ENCODE measurements at regions not wholly inside any gene's neighbourhood (a gene's known extent, or its start where the extent isn't known, plus 50 kb on each side); places are given as distances from the start of the nearest gene placed in this dataset.

GRCh38 chr4:123121241-123121907, 199.0 kb upstream of the NUDT6 start:
- H3K4me3 Mint-ChIP-seq, result no peak overlapping the region
- peaks cover 16% of the 10 kb centered on the region for H3K36me3 Mint-ChIP-seq
- no peaks in the 10 kb centered on the region for H3K4me1 Mint-ChIP-seq (ENCODE audit: low read depth)
- H3K27me3 Mint-ChIP-seq, result no peaks in the 10 kb centered on the region
- no peak overlapping the region for H3K27ac Mint-ChIP-seq
- H3K9me3 Mint-ChIP-seq (ENCODE audit: low read depth), result no peaks in the 10 kb centered on the region

GRCh38 chr4:123125477-123125876, 203.1 kb upstream of the NUDT6 start:
- Mint-ChIP-seq H3K4me3 (no peak overlapping the region), H3K9me3 (ENCODE audit: low read depth) (no peaks in the 10 kb centered on the region), H3K4me1 (ENCODE audit: low read depth) (no peaks in the 10 kb centered on the region)

GRCh38 chr4:123127218-123127617, 204.8 kb upstream of the NUDT6 start:
- H3K27me3 Mint-ChIP-seq, result no peaks in the 10 kb centered on the region
- H3K9me3 Mint-ChIP-seq (ENCODE audit: low read depth), result no peaks in the 10 kb centered on the region
- no peak overlapping the region for H3K4me3 Mint-ChIP-seq
- peaks cover 9% of the 10 kb centered on the region for H3K36me3 Mint-ChIP-seq
- H3K4me1 Mint-ChIP-seq (ENCODE audit: low read depth), result no peaks in the 10 kb centered on the region
- H3K27ac Mint-ChIP-seq, result no peak overlapping the region

More at GRCh38 chr4:123125477-123125876, 203.1 kb upstream of the NUDT6 start:
- Mint-ChIP-seq H3K36me3 (peaks cover 11% of the 10 kb centered on the region), H3K27ac (no peak overlapping the region), H3K27me3 (no peaks in the 10 kb centered on the region)

GRCh38 chr4:123127875-123128274, 205.5 kb upstream of the NUDT6 start:
- no peak overlapping the region for H3K4me3 Mint-ChIP-seq
- H3K27ac Mint-ChIP-seq, result no peak overlapping the region
- no peaks in the 10 kb centered on the region for H3K27me3 Mint-ChIP-seq
- H3K4me1 Mint-ChIP-seq (ENCODE audit: low read depth), result no peaks in the 10 kb centered on the region
- peaks cover 10% of the 10 kb centered on the region for H3K36me3 Mint-ChIP-seq
- H3K9me3 Mint-ChIP-seq (ENCODE audit: low read depth), result no peaks in the 10 kb centered on the region

- no peaks in the 10 kb centered on the region for H3K4me1 Mint-ChIP-seq (ENCODE audit: low read depth)
- H3K9me3 Mint-ChIP-seq (ENCODE audit: low read depth), result no peaks in the 10 kb centered on the region
- H3K27me3 Mint-ChIP-seq, result no peaks in the 10 kb centered on the region
- no peak overlapping the region for H3K27ac Mint-ChIP-seq
- H3K36me3 Mint-ChIP-seq, result peaks cover 18% of the 10 kb centered on the region
- no peak overlapping the region for H3K4me3 Mint-ChIP-seq
These were observed 211.1 kb upstream of the NUDT6 start for GRCh38 chr4:123133397-123134050.

GRCh38 chr4:123144616-123145015, 222.2 kb upstream of the NUDT6 start:
- Mint-ChIP-seq H3K9me3 (ENCODE audit: low read depth) (no peaks in the 10 kb centered on the region), H3K27me3 (no peaks in the 10 kb centered on the region), H3K4me3 (no peak overlapping the region), H3K4me1 (ENCODE audit: low read depth) (no peaks in the 10 kb centered on the region), H3K27ac (no peak overlapping the region), H3K36me3 (peaks cover 30% of the 10 kb centered on the region)

- Mint-ChIP-seq H3K9me3 (ENCODE audit: low read depth) (no peaks in the 10 kb centered on the region), H3K27me3 (no peaks in the 10 kb centered on the region), H3K27ac (no peak overlapping the region), H3K4me1 (ENCODE audit: low read depth) (no peaks in the 10 kb centered on the region), H3K4me3 (no peak overlapping the region), H3K36me3 (peaks cover 13% of the 10 kb centered on the region)
These were observed 236.2 kb upstream of the NUDT6 start for GRCh38 chr4:123158576-123158975.

GRCh38 chr4:123159479-123159878, 237.1 kb upstream of the NUDT6 start:
- Mint-ChIP-seq H3K36me3 (peaks cover 11% of the 10 kb centered on the region), H3K9me3 (ENCODE audit: low read depth) (no peaks in the 10 kb centered on the region), H3K27me3 (no peaks in the 10 kb centered on the region), H3K27ac (no peak overlapping the region), H3K4me1 (ENCODE audit: low read depth) (no peaks in the 10 kb centered on the region), H3K4me3 (no peak overlapping the region)

GRCh38 chr4:123162859-123163258, 233.7 kb upstream of the SPRY1 start:
- Mint-ChIP-seq H3K4me3 (no peak overlapping the region), H3K27ac (no peak overlapping the region), H3K27me3 (no peaks in the 10 kb centered on the region), H3K36me3 (peaks cover 6% of the 10 kb centered on the region), H3K9me3 (ENCODE audit: low read depth) (no peaks in the 10 kb centered on the region), H3K4me1 (ENCODE audit: low read depth) (no peaks in the 10 kb centered on the region)

- Mint-ChIP-seq H3K9me3 (ENCODE audit: low read depth) (no peaks in the 10 kb centered on the region), H3K27me3 (no peaks in the 10 kb centered on the region), H3K4me3 (no peak overlapping the region), H3K36me3 (peaks cover 6% of the 10 kb centered on the region), H3K27ac (no peak overlapping the region), H3K4me1 (ENCODE audit: low read depth) (no peaks in the 10 kb centered on the region)
These were observed 233.1 kb upstream of the SPRY1 start for GRCh38 chr4:123163501-123163900.

- Mint-ChIP-seq H3K27me3 (no peaks in the 10 kb centered on the region), H3K36me3 (peaks cover 10% of the 10 kb centered on the region), H3K9me3 (ENCODE audit: low read depth) (no peaks in the 10 kb centered on the region), H3K27ac (no peak overlapping the region), H3K4me3 (no peak overlapping the region), H3K4me1 (ENCODE audit: low read depth) (no peaks in the 10 kb centered on the region)
These were observed 230.6 kb upstream of the SPRY1 start for GRCh38 chr4:123166023-123166422.

- Mint-ChIP-seq H3K4me3 (no peak overlapping the region), H3K9me3 (ENCODE audit: low read depth) (no peaks in the 10 kb centered on the region), H3K4me1 (ENCODE audit: low read depth) (no peaks in the 10 kb centered on the region), H3K27ac (no peak overlapping the region), H3K27me3 (no peaks in the 10 kb centered on the region), H3K36me3 (peaks cover 14% of the 10 kb centered on the region)
These were observed 228.7 kb upstream of the SPRY1 start for GRCh38 chr4:123167931-123168330.

- H3K4me1 Mint-ChIP-seq (ENCODE audit: low read depth), result no peaks in the 10 kb centered on the region
- H3K9me3 Mint-ChIP-seq (ENCODE audit: low read depth), result no peaks in the 10 kb centered on the region
- no peak overlapping the region for H3K27ac Mint-ChIP-seq
- H3K36me3 Mint-ChIP-seq, result peaks cover 14% of the 10 kb centered on the region
- H3K27me3 Mint-ChIP-seq, result no peaks in the 10 kb centered on the region
- H3K4me3 Mint-ChIP-seq, result no peak overlapping the region
These were observed 227.8 kb upstream of the SPRY1 start for GRCh38 chr4:123168812-123169211.

GRCh38 chr4:123170843-123171242, 225.8 kb upstream of the SPRY1 start:
- Mint-ChIP-seq H3K4me3 (no peak overlapping the region), H3K27me3 (no peaks in the 10 kb centered on the region), H3K36me3 (peaks cover 14% of the 10 kb centered on the region), H3K4me1 (ENCODE audit: low read depth) (no peaks in the 10 kb centered on the region), H3K27ac (no peak overlapping the region), H3K9me3 (ENCODE audit: low read depth) (no peaks in the 10 kb centered on the region)

GRCh38 chr4:123176605-123177004, 220.0 kb upstream of the SPRY1 start:
- Mint-ChIP-seq H3K4me1 (ENCODE audit: low read depth) (no peaks in the 10 kb centered on the region), H3K36me3 (peaks cover 7% of the 10 kb centered on the region), H3K27ac (no peak overlapping the region), H3K27me3 (no peaks in the 10 kb centered on the region), H3K9me3 (ENCODE audit: low read depth) (no peaks in the 10 kb centered on the region), H3K4me3 (no peak overlapping the region)

GRCh38 chr4:123182289-123182688, 214.3 kb upstream of the SPRY1 start:
- H3K4me3 Mint-ChIP-seq, result no peak overlapping the region
- no peaks in the 10 kb centered on the region for H3K9me3 Mint-ChIP-seq (ENCODE audit: low read depth)
- H3K27me3 Mint-ChIP-seq, result no peaks in the 10 kb centered on the region
- H3K4me1 Mint-ChIP-seq (ENCODE audit: low read depth), result no peaks in the 10 kb centered on the region
- H3K36me3 Mint-ChIP-seq, result peaks cover 16% of the 10 kb centered on the region
- no peak overlapping the region for H3K27ac Mint-ChIP-seq

Data from activated naive CD8-positive, alpha-beta T cell (primary cell).